HPDE6-E6E7 (cell line): ENCODE measurements at regions not wholly inside any gene's neighbourhood (a gene's known extent, or its start where the extent isn't known, plus 50 kb on each side); places are given as distances from the start of the nearest gene placed in this dataset.
"Not testable (repeated sequence)": the region's sequence is repeated elsewhere in the genome, so short reads cannot be mapped to it uniquely, and the experiment has no call there.

Experiments
- DNase-seq: peaks from one replicate; pipeline ENCODE4 v3.0.0; 2011; ENCODE audit warnings: missing footprints; ENCODE audit errors: extremely low spot score

DNA sequence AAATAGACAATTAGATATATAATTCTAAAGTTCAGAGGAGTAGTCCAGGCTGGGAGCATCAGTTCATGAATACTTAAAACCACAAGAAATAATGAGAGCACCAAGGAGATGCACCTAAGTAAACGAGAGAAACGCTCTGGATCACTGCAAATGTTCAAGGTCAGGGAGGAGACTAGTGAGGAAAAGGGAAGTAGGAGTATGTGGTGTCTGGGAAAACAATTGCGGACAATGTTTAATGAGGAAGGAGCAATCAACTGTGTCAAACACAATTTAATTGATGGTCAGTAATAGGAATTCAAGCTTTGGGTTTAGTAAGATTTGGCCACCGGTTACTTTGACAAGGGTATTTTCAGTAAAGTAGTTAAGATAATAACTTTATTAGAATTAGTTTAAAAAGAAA is 652.2 kb downstream of the DACH1 start:
- DNase-seq, result no peak

DNA sequence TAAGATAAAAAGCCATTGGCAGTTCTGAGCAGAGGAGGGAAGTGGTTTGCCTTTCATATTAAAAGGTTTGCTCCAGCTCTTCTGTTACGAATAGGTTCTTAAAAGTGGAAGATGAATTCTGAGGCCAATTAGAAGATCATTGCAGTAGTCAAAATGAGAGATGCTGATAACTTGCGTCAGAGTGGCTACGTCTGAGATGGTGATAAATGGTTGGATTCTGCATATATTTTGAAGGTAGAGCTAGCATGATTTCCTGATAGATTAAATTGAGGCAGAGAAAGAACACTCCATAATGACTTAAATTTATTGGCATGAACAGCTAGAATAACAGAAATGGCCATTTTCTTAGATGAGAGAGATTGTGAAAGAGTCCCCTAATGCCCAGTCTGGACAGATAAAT is 652.6 kb downstream of the DACH1 start:
- DNase-seq, result no peak

DNA sequence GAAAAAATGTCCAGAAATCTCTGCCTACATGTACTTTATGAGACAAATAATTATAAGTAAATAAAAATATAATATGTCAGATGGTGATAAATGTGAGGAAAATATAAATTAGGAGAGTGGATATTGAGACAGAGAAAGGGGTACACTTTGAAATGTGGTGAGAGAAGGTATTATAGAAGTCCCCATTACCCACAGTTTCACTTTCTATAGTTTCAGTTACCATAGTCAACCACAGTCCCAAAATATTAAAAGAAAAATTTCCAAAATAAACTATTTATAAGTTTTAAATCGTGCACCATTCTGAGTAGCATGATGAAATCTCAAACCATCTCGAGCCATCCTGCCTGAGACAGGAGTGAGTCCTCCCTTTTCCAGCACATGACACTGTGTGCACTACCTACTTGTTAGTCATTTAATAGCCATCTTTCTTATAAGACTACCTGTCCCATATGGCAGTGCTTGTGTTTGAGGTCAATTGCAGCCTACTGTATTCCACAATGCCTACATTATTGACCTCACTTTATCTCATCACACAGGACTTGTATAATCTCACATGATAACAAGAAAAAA is 653.7 kb downstream of the DACH1 start:
- DNase-seq, result no peak

DNA sequence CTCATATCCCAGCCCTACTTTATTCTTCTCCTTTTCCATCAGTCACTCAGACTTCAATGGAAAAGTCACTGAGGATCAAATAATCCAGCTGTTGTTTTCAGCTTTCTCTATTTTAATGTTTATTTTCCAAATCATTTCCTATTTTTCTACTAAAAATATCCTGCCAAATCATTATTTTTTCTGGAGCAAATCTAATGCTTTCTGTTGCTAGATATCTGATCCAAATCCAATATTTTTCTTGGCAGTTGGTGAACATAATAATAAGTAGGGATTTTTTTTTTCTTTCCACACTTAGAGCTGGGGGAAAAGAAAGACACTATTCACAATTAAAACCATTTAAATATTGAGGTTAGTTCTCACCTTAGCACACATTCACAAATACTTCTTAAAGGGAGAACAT is 656.1 kb downstream of the DACH1 start:
- no peak for DNase-seq

DNA sequence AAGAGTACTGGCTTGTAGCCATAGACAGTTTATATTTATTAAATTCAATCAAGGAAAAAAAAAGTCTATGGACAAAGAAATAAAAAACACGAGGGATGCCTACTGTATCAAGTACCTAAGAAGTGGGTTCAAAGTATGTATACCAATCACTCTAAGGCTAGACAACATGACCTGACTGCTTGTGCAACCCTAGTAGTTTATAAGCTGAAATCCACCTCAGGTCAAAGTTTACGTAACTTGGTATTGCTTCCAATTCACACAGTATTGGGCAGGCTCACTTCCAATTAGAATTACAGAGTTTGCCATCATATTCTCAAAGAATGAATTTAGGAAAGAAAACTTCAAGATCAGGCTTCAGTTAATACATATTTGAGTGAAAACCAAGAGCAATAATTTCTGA is 657.8 kb downstream of the DACH1 start:
- DNase-seq, result no peak

DNA sequence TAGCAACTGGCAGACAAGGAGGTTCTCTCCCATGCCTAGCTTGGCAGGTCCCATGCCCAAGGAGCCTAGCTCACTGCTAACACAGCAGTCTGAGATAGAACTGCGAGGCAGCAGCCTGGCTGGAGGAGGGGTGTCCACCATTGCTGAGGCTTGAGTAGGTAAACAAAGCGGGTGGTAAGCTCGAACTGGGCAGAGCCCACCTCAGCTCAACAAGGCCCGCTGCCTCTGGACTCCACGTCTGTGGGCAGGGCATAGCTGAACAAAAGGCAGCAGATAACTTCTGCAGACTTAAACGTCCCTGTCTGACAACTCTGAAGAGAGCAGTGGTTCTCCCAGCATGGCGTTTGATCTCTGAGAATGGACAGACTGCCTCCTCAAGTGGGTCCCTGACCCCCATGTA is 682.4 kb downstream of the DACH1 start:
- not testable (repeated sequence) for DNase-seq

DNA sequence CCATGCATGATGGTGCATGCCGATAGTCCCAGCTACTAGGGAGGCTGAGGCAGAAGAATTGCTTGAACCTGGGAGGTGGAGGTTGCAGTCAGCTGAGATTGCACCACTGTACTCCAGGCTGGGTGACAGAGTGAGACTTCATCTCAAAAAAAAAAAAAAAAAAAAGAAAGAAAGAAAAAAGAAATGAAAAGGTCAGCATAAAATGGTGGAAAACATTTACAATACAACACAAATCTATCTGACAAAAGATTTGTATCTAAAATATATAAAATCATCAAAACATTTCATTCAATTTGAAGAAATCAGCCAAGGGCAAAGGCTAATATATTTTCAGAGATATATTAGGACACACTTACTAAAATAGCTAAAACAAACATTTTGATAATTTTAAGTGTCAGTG is 683.7 kb downstream of the DACH1 start:
- not testable (repeated sequence) for DNase-seq

DNA sequence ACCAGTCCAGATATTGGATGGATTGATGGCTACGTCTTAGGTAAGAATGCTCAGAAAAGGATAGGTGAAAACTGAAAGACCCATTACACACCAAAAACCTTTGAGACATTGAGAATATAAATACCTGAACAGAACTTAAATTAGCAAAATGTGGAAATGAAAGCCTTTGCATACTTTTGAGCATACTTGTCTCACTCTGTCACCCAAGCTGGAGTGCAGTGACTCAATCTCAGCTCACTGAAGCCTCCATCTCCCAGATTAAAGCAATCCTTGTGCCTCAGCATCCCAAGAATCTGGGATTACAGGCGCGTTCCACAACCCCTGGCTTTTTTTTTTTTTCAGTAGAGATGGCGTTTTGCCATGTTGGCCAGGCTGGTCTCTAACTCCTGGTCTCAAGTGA is 695.3 kb downstream of the DACH1 start:
- no peak for DNase-seq

DNA sequence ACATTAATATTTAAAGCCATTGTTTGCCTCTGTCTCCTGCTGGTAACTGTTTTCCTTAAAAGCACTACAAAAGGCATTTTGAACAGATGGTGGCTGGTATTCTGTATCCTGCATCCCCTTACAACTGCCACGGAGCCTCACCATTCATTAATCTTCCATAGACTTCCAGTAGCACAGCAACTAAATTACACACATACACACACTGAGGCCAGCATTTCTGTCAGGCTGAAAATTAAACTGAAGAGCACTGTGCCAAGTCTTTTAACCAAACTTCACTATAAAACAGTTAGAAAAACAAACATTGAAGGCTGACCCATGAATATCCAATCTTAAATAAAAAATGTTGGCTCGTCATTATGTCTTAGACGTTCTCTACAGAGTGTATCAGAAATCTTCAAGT is 697.8 kb downstream of the DACH1 start:
- no peak for DNase-seq

DNA sequence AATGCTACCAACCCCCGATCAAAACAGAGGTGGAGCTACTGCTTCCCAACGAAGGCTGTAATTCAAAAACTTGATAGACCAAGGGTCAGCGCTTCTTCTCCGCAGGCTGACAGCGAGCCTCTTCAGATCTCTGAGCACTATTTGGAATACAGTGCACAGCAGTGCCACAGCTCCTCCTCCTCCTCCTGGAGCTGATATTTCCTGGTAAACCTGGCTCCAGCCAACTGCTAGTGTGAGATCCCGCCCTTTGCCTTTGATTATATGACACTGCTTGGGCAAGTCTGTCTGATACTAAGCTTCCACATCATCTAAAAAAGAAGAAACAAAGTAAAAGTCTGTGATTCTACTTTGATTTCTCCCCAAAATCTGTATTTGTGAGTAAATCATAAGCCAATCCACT is 710.5 kb downstream of the DACH1 start:
- no peak for DNase-seq

DNA sequence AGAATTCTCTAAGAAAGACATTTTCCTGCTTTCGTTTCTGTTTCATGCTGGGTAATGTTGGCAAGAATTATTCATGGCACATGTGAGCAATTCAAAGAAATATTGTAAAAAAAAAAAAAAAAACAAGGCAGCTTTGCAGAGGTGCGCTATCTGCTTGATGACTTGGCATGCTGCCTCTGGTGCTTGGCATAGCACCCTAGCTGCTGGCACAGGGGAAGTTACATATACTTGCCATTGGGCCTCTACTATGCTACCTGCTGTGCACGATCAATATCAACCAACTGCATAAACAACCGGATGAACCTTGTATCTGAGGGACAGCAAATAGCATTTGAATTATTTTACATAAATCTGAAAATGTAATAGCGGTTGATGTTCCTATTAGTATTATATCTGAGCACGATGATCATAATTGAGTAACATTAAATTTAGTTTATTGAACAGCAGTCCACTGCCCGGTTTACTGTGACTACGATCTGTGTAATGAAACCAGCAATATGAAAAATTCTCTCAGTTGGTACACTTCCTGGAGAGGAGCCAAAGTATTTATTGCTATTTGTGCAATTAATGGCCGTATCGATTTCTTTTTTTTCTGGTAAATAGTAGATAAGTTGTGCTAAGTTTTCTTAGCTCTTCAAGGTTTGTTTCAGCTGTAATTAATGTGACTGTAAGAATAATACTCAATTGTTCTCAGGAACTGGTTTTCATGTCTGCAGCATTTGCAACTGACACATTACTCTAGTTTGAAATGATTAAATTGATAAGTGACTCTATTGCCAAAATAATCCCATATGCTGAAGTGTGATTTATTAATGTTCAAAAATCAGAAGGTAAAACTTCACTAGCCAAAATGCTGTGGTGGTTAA is 717.3 kb downstream of the DACH1 start:
- DNase-seq, result no peak

DNA sequence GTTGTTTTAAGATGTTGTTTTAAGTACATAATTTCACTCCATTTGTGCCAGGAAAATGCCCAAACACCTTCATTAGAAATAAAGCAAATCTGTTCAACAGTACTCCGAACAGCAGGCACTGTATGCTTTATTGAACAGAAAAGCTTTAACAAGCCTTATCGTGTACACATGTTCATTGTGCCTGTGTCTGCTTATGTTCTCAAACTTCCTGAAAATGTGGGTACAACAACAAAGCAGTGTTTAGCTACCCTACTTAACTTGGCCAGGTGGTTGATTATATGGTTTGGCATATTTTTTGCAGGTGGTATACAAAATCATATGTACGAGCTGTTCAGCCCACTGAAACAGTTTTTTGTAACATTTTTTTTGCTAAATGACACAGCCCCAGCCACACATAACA is 718.0 kb downstream of the DACH1 start:
- DNase-seq, result no peak

DNA sequence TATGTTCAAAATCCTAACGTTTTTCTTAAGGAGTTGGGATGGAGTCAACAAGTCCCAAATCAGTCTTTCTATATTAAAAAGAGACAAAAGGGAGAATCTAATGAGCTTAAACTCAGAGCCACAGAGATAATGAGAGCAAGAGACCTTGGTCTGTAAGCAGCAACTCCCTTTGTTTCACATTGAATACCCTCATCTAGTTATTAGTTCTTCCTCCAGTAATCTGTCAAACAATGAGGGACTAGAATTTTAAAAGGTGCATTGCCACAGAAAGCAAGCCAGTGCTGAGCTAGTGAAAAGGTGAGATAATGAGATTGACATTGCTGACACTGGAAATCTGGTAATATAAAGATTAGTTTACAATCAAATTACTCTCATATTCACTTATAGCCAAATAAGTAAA is 718.6 kb downstream of the DACH1 start:
- DNase-seq, result no peak

DNA sequence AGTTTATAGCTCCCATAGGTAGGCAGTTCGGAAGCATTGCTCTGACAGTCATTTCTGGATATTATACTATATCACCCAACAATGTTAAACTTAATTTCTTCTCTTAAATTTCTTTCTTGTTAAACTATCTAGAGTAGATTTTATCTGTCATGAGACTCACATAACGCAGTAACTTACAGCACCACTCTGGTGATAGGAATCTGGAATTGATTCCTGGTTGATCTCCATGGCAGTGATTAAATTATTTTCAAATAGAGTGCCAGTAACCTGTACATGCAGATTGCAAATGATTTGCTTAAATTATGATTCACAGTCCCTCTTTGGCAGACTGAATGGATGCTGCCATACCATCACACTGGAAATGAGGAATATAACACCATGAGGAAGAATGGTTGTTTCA is 722.1 kb downstream of the DACH1 start:
- no peak for DNase-seq

DNA sequence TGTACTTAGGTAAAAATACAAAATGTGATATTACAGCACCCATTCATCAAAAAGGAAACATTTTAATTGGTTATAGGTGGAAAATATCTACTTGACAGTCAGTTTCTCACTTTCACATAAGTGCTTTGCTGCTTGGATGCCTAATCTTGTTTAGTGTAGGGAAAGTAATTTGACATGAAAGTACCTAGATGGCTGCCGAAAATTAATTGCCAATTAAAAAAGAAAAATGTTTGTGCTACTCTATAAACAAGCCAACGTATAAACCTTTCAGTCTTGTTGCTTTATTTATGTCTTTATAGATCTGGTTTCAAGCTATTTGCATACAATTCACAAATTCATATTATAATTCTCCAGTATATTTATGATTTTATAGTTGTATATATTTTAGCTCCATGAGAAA is 729.9 kb downstream of the DACH1 start:
- no peak for DNase-seq

DNA sequence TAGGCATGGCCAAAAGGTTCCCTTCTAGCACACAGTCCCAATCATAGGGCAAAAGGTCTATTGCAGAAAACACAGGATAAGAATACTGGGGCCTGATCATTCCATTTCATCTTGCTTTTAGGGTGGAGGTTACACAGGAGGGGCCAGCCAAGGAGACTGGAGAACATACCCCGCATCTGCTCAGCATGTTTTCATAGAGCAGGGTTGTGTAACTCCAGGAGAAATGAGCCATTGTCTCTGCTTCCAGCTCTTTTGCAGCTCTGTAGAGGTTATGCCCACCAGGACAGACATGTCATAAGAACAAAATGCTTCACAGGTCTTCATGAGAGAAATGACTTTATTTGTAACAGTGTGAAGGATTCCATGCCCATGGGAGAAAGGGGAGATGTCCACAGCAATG is 742.8 kb downstream of the DACH1 start:
- DNase-seq, result no peak

DNA sequence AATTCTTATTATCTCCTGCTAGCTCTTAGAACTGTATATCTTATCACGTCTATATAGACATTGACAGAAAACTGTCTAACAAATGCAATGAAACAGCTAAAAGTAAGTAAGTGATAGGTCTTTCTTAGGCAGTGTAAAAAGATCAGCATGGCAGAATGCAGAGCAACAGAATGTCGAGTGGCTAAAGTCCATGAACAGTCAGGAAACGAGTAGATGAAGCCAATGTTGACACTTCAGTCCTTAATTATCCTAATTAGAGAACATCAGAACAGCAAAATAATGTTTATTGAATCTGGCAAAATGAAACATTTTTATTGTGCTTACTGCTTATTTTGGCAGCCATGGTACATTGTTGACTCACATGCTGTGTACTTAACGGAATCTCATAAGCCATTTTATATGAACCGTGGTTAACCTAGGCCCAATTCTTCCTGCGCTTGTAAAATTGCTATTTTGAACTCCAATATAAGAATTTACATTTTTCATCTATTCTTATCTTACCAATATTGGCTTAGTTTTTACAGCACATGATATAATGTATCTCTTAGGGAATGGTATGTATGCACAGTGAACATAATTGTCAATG is 748.1 kb downstream of the DACH1 start:
- no peak for DNase-seq

DNA sequence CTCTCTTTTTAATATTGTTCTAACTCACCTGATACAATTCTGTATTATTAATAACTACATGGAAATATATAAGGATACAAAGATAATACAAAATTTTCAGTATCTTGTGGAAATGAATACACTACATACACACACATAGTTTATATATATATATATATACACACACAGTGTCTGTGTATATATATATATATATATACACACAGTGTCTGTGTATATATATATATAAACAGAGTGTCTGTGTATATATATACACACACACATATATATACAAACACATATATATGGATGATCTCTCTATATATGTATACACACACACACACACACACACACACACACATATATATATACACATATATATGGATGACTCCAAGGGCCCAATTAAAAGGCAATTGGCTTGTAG is 749.1 kb downstream of the DACH1 start:
- no peak for DNase-seq

DNA sequence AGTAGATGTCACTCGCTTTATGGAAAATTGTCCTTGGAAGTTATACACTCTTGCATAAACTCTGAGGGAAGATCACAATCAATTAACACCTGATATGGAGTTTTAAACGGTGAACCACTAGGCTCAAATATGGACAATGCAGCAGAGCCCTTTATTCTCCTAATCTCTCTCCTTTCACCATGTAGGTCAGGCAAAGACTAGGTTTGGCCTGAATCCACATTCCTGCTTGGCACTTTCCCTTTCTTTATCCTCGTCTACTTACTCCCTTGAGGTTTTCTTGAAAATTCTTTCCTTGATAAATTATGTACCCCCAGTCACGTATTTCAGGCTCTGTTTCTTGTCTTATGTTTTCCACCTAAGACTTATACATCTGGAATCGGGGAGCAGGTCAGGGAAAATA is 751.7 kb downstream of the DACH1 start:
- no peak for DNase-seq

DNA sequence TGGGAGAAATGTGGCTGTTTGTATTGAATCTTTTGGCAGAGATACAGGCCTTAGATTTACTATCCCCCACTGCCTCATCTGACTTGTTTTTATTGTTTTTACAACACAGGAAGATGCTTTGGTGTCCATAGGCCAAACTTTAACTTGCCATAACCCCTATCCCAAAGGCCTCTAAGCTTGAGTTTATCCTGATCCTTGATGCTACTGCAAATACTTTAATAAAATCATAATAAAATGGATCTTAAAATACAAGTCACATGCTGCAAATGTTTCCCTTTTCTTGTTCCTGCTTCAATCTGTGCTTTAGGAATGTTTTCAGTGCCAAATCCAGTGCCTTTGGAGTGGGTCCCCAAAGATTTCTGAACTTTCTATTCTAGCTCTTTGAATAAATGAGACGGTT is 770.6 kb downstream of the DACH1 start:
- no peak for DNase-seq

DNA sequence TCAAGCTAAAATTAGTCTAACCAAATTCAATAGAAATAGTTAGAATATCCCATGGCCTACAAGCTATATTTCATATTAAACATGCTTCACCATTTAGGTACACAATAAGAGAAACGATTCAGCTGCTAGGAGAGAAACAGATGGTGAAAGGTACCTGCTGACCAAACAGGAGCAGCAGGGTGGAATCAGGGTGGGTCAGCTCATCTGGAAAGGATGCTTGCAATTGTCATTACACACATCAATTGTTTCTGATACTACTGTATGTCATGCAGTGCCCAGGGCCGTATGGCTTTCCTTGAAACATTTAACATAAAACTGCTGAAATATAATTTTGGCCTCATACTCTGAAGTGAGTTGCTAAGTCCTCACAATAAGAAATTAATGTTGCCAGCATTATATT is 776.0 kb downstream of the DACH1 start:
- no peak for DNase-seq

DNA sequence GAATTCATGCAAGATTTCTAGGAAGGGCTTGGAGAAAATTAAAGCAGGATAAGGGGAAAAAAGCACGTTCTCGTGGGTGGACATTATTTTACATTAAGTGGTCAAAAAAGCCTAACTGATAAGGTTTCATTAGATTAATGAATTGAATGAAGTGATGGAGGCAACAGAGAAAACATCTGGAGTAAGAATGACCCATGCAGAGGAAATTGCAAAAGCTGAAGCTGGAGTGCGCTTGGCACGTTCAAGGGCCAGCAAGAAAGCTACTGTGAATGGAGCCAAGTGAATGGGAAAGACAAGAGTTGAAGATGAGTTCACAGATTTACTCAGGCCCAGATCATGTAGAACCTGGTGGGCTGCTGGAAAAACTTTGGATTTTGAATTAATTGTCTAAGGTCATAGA is 777.9 kb downstream of the DACH1 start:
- DNase-seq, result no peak

DNA sequence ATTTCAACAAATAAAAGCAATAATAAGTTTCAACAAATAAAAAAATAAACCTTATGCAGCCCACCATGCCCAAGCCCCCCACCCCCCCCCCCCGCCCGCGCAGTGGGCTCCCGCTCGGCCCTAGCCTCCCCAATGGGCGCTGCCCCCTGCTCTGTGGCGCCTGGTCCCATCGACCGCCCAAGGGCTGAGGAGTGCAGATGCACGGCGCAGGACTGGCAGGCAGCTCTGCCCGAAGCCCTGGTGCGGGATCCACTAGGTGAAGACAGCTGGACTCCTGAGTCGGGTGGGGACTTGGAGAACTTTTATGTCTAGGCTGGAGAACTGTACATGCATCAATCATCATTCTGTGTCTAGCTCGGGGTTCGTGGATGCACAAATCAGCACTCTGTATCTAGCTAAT is 779.6 kb downstream of the DACH1 start:
- no peak for DNase-seq
